BE2C (cell line): ENCODE measurements at regions not wholly inside any gene's neighbourhood (a gene's known extent, or its start where the extent isn't known, plus 50 kb on each side); places are given as distances from the start of the nearest gene placed in this dataset.

Source experiments
- DNase-seq: peaks from one replicate; pipeline ENCODE4 v3.0.0-alpha.2; 2020
- H3K27me3 ChIP-seq: fragments of 250-450 bp; sonication (Bioruptor Pico); 2 replicates; pipeline ENCODE4 v1.5.1; 2020; ENCODE audit warnings: mild to moderate bottlenecking
- H3K36me3 ChIP-seq: fragments of 250-450 bp; sonication (Bioruptor Pico); 2 replicates; pipeline ENCODE4 v1.5.1; 2020; ENCODE audit warnings: mild to moderate bottlenecking
- H3K4me1 ChIP-seq: fragments of 250-450 bp; sonication (Bioruptor Pico); 2 replicates; pipeline ENCODE4 v1.5.1; 2020
- H3K4me3 ChIP-seq: 2 replicates; pipeline ENCODE4 v1.5.1; 2011; ENCODE audit warnings: low read depth, low read length
- H3K9me3 ChIP-seq: fragments of 250-450 bp; sonication (Bioruptor Pico); 2 replicates; pipeline ENCODE4 v1.5.1; 2020
- TF ChIP-seq, protein P1 (sequence below): IDR thresholded peaks from 2 replicates; pipeline ENCODE4 v1.5.1; 2012; ENCODE audit warnings: mild to moderate bottlenecking, low read depth, low read length

DNA sequence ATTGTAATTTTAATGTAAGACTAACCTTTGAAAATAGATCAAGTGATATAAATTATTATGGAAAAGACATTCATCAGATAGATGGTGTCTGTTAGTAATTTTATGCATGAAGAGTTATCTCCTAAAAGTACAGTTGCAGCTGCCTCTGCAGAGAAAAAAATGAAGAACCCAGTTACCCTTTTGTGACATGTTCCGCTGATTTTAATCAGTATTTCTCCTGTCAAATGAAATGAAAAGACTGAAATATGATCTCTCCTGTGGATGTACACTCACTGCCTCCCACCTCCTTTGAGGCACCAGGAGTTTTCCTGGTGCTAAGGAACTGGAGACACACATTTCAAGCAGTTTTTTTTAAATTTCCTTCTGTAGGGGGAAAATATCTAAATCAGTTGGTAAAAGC, 277.4 kb downstream of the KIF4B start:
- Histone ChIP-seq H3K9me3 (no peaks in the 10 kb centered on the region), H3K27me3 (no peaks in the 10 kb centered on the region), H3K4me1 (peaks cover 3% of the 10 kb centered on the region), H3K36me3 (no peaks in the 10 kb centered on the region), H3K4me3 (no peak overlapping the region)
- no peak for DNase-seq
- TF ChIP-seq, protein P1, sequence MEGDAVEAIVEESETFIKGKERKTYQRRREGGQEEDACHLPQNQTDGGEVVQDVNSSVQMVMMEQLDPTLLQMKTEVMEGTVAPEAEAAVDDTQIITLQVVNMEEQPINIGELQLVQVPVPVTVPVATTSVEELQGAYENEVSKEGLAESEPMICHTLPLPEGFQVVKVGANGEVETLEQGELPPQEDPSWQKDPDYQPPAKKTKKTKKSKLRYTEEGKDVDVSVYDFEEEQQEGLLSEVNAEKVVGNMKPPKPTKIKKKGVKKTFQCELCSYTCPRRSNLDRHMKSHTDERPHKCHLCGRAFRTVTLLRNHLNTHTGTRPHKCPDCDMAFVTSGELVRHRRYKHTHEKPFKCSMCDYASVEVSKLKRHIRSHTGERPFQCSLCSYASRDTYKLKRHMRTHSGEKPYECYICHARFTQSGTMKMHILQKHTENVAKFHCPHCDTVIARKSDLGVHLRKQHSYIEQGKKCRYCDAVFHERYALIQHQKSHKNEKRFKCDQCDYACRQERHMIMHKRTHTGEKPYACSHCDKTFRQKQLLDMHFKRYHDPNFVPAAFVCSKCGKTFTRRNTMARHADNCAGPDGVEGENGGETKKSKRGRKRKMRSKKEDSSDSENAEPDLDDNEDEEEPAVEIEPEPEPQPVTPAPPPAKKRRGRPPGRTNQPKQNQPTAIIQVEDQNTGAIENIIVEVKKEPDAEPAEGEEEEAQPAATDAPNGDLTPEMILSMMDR, result no peak

DNA sequence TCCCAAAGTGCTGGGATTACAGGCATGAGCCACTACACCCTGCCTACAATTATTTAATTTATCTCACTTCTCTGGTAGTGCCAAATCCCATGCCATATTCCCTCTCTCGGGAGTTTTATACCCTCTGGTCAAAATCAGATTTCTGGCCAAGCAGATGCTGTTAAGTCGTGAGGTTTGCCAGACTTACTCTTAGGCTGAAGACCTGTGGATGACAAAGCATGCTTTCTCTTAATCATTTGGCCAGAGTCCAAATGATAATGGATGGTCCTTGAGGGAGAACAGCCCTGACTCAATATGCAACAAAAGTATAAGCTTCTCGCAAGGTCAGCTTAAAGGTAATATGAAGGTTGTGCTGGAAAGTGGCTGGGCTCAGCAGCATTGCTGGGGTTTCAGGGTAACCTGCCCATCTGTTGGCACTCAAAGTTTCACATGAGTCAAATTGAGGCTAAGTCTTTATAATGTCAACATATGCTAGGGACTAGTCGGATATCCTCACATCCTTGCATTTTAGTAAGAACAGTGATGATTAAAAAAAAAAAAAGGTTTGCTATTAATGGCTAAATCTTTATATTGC, 280.1 kb downstream of the KIF4B start:
- Histone ChIP-seq H3K27me3 (no peaks in the 10 kb centered on the region), H3K9me3 (peaks cover 4% of the 10 kb centered on the region; the same call in 1 of the 2 replicates), H3K36me3 (no peaks in the 10 kb centered on the region), H3K4me1 (peaks cover 3% of the 10 kb centered on the region), H3K4me3 (no peak overlapping the region)
- TF ChIP-seq, protein P1, result no peak
- peak; percentile 39 for DNase-seq

DNA sequence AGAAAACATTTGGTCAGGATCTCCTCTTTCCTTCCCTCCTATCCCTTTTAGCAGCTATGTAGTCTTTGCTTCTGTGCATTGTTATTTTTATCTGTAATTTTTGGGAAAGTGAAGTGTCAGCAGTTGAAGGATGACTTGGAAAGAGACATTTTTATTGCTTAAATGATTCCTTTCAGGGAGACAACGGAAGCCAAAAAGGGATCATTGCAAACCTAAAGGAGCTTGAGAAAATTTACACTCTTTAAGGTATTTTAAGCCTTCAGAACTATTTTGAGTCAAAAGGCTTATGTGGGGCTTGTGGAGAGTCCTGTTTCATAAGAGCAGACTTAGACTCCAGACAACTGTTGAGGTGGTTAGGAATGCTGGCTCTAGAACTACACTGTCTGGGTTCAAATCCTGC, 281.6 kb downstream of the KIF4B start:
- Histone ChIP-seq H3K27me3 (no peaks in the 10 kb centered on the region), H3K4me1 (peaks cover 3% of the 10 kb centered on the region), H3K4me3 (no peak overlapping the region), H3K9me3 (peaks cover 4% of the 10 kb centered on the region; the same call in 1 of the 2 replicates), H3K36me3 (no peaks in the 10 kb centered on the region)
- TF ChIP-seq, protein P1, result no peak
- DNase-seq, result no peak

DNA sequence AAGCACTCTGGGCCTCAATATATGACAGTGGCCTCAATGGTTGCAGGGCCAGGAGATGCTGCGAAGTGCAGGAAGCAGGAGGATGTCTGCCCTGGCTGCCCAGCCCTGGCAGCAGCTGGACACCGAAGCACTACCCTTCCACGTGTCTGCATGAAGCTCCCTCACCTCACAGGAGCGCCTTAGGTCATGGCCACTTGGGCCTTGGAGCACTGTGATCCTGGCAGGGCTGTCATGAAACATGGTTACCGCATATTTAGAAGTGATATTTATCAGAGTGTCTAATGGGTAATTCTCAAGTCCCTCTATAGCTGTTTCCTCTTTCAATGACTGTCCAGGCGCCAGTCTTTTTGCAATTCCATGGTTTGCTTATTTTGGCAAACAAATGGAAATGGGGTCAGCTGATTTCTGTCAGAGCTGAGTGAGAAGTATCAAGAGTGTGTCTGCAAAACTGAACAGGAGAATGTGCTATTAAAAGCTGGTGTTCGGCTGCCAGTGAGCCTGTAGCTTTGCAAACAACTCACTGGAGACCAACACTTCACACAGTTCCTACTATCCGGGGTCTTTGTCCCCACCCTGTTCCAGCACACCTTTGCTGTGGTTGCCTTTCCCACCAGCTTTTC, 285.9 kb downstream of the KIF4B start:
- H3K36me3 ChIP-seq, result no peaks in the 10 kb centered on the region

DNA sequence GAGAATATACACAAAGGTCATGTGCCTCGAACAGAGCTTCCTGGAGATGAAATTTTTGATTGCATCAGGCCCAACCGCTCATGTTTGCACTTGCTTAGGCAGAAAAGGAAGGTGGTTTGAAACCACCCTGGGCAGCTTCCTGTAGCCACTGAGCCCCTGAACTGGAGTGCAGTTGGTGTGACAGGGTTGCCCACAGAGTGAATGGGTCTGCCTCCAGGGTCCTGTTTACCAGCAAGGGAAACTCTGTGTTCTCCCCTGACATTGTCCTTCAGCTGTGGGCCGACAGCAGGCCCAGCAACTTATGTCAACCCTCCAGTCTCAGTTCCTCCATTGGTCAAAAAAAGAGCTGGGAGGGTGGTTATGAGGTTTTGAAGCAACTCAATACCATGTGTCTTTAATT, 289.6 kb downstream of the KIF4B start:
- H3K9me3 ChIP-seq, result peaks cover 4% of the 10 kb centered on the region; the same call in 1 of the 2 replicates
- H3K4me1 ChIP-seq, result no peaks in the 10 kb centered on the region
- TF ChIP-seq, protein P1, result no peak
- no peaks in the 10 kb centered on the region for H3K36me3 ChIP-seq
- H3K4me3 ChIP-seq, result no peak overlapping the region
- DNase-seq, result no peak
- no peaks in the 10 kb centered on the region for H3K27me3 ChIP-seq

More for the DNA sequence above, 285.9 kb downstream of the KIF4B start:
- Histone ChIP-seq H3K4me3 (no peak overlapping the region), H3K27me3 (no peaks in the 10 kb centered on the region), H3K9me3 (peaks cover 4% of the 10 kb centered on the region; the same call in 1 of the 2 replicates), H3K4me1 (no peaks in the 10 kb centered on the region)
- TF ChIP-seq, protein P1, result no peak
- no peak for DNase-seq

DNA sequence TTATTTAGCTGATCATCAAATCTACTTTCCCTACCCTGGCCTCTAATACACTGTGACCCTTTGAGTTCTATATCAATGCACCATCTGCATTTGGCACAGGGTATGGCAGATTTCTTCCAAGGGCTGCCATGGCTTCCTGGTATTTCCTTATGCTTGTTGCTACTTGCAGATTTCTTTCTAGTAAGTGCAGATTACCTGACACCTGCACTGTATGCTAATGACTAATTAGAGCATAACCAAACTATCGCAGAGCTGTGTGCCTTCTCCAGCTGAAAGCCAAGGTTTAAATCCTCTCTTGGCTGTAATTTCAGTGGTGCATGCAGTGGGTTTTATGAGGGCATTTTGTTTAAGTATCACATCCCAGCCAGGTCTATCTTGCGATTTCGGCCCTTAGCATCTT, 293.7 kb downstream of the KIF4B start:
- DNase-seq, result no peak
- H3K36me3 ChIP-seq, result no peaks in the 10 kb centered on the region
- H3K9me3 ChIP-seq, result no peaks in the 10 kb centered on the region
- H3K4me1 ChIP-seq, result no peaks in the 10 kb centered on the region
- H3K4me3 ChIP-seq, result no peak overlapping the region
- TF ChIP-seq, protein P1, result no peak
- no peaks in the 10 kb centered on the region for H3K27me3 ChIP-seq
